Gastrocnemius medialis (tissue), 4 donors: ENCODE measurements at regions not wholly inside any gene's neighbourhood (a gene's known extent, or its start where the extent isn't known, plus 50 kb on each side); places are given as distances from the start of the nearest gene placed in this dataset.

Experiments
- POLR2A ChIP-seq, 2 donors: fragments of 450-650 bp; IDR thresholded peaks; one replicate each; pipeline ENCODE4 v1.6.1; 2017; ENCODE audit warnings: antibody characterized with exemption in 2 of 2, mild to moderate bottlenecking in 2 of 2, moderate library complexity in 2 of 2
- TF ChIP-seq, protein P1 (sequence below), 5 experiments: fragments of 450-650 bp in 3 of 5; fragments of 200-600 bp in 2 of 5; sonication (generic) in 2 of 5; IDR thresholded peaks in 4 of 5; conservative IDR thresholded peaks in 1 of 5; 1 replicate in 4 of 5; 2 replicates in 1 of 5; pipeline ENCODE4 v1.5.1; 2016 to 2019; ENCODE audit warnings: antibody characterized with exemption in 5 of 5, mild to moderate bottlenecking in 3 of 5, moderate library complexity in 3 of 5

DNA sequence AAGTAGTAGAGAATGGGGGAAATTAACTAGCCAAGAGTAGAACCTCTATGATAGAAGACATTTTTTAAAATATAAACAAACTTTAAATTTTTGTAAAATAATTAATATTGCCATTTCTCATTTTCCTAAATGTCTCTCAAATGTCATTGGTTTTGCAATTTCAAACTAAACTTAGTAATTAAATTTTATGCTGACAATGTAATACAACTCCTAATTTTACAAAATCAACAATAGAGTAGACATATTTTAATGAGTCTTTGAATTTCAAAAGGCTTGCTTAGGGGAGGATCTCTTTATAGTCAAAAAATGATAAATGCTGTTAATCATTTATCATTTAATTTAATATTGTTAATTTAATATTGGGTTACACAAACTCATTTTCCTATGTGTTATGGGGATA lies 81.8 kb downstream of the ZWINT start:
- TF ChIP-seq, protein P1, sequence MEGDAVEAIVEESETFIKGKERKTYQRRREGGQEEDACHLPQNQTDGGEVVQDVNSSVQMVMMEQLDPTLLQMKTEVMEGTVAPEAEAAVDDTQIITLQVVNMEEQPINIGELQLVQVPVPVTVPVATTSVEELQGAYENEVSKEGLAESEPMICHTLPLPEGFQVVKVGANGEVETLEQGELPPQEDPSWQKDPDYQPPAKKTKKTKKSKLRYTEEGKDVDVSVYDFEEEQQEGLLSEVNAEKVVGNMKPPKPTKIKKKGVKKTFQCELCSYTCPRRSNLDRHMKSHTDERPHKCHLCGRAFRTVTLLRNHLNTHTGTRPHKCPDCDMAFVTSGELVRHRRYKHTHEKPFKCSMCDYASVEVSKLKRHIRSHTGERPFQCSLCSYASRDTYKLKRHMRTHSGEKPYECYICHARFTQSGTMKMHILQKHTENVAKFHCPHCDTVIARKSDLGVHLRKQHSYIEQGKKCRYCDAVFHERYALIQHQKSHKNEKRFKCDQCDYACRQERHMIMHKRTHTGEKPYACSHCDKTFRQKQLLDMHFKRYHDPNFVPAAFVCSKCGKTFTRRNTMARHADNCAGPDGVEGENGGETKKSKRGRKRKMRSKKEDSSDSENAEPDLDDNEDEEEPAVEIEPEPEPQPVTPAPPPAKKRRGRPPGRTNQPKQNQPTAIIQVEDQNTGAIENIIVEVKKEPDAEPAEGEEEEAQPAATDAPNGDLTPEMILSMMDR (IDR thresholded peaks at IDR 0.05 in 4 of 5, conservative IDR thresholded peaks at IDR 0.05 in 1 of 5), result no peak
- TF ChIP-seq POLR2A (IDR thresholded peaks at IDR 0.05), result no peak
